H1 (cell line): ENCODE measurements at regions not wholly inside any gene's neighbourhood (a gene's known extent, or its start where the extent isn't known, plus 50 kb on each side); places are given as distances from the start of the nearest gene placed in this dataset.

Experiments
- EGR1 ChIP-seq: IDR thresholded peaks from 2 replicates; pipeline ENCODE4 v1.6.1; 2011; ENCODE audit warnings: low read depth, low read length, borderline replicate concordance
- EZH2 ChIP-seq: fragments of 200-600 bp; sonication (generic); IDR thresholded peaks from 2 replicates; pipeline ENCODE4 v1.7.1; 2012; ENCODE audit warnings: low read depth, mild to moderate bottlenecking, moderate library complexity, low read length, inconsistent platforms; ENCODE audit not compliant: severe bottlenecking
- JUND ChIP-seq: IDR thresholded peaks from 2 replicates; pipeline ENCODE4 v1.6.1; 2011; ENCODE audit warnings: mild to moderate bottlenecking, improper control_type of control experiment, low read length
- NRF1 ChIP-seq: IDR thresholded peaks from 2 replicates; pipeline ENCODE4 v1.6.1; 2011; ENCODE audit warnings: mild to moderate bottlenecking, low read depth, low read length, improper control_type of control experiment
- POU5F1 ChIP-seq: IDR thresholded peaks from 2 replicates; pipeline ENCODE4 v1.6.1; 2011; ENCODE audit warnings: low read depth, mild to moderate bottlenecking, low read length, moderate library complexity
- RAD21 ChIP-seq, 2 experiments: IDR thresholded peaks in 1 of 2; conservative IDR thresholded peaks in 1 of 2; 2 replicates each; pipeline ENCODE4 v1.6.1; 2011; ENCODE audit warnings: low read depth in 2 of 2, low read length in 2 of 2, improper control_type of control experiment in 1 of 2, inconsistent platforms in 1 of 2, mild to moderate bottlenecking in 1 of 2, moderate library complexity in 1 of 2
- RFX5 ChIP-seq: IDR thresholded peaks from 2 replicates; pipeline ENCODE4 v1.6.1; 2011; ENCODE audit warnings: low read depth, low read length, improper control_type of control experiment, borderline replicate concordance
- TF ChIP-seq, protein P1 (sequence below): fragments of 300-600 bp; sonication (generic); IDR thresholded peaks from 2 replicates; pipeline ENCODE4 v1.7.1; 2012; ENCODE audit warnings: low read length, moderate library complexity, mild to moderate bottlenecking, inconsistent platforms; ENCODE audit not compliant: insufficient replicate concordance
- TF ChIP-seq, protein P2 (sequence below): IDR thresholded peaks from 2 replicates; pipeline ENCODE4 v1.6.1; 2011; ENCODE audit warnings: low read depth, mild to moderate bottlenecking, low read length; ENCODE audit not compliant: insufficient read depth
- TF ChIP-seq, protein P3 (sequence below): IDR thresholded peaks from 2 replicates; pipeline ENCODE4 v1.6.1; 2012; ENCODE audit warnings: inconsistent platforms

DNA sequence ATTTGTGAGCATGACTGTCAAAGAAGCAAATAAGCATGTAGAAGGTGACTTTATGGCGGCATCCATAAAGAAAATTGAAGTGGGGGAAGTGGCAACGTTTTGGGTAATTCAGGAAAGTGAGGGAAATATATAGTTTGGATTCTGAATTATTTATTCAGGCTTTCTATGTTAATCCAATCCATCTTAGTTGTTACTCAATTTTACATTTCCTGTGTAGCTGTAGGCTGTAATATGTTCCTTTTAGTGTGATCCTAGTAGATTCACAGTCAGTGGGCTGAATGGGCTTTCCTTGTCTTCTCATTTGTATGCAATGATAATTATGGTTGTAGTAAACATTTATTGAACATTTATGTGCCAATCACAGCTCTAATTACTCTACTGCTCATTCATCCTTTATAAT lies 654.1 kb downstream of the EDEM1 start (continued):
- TF ChIP-seq, protein P1, sequence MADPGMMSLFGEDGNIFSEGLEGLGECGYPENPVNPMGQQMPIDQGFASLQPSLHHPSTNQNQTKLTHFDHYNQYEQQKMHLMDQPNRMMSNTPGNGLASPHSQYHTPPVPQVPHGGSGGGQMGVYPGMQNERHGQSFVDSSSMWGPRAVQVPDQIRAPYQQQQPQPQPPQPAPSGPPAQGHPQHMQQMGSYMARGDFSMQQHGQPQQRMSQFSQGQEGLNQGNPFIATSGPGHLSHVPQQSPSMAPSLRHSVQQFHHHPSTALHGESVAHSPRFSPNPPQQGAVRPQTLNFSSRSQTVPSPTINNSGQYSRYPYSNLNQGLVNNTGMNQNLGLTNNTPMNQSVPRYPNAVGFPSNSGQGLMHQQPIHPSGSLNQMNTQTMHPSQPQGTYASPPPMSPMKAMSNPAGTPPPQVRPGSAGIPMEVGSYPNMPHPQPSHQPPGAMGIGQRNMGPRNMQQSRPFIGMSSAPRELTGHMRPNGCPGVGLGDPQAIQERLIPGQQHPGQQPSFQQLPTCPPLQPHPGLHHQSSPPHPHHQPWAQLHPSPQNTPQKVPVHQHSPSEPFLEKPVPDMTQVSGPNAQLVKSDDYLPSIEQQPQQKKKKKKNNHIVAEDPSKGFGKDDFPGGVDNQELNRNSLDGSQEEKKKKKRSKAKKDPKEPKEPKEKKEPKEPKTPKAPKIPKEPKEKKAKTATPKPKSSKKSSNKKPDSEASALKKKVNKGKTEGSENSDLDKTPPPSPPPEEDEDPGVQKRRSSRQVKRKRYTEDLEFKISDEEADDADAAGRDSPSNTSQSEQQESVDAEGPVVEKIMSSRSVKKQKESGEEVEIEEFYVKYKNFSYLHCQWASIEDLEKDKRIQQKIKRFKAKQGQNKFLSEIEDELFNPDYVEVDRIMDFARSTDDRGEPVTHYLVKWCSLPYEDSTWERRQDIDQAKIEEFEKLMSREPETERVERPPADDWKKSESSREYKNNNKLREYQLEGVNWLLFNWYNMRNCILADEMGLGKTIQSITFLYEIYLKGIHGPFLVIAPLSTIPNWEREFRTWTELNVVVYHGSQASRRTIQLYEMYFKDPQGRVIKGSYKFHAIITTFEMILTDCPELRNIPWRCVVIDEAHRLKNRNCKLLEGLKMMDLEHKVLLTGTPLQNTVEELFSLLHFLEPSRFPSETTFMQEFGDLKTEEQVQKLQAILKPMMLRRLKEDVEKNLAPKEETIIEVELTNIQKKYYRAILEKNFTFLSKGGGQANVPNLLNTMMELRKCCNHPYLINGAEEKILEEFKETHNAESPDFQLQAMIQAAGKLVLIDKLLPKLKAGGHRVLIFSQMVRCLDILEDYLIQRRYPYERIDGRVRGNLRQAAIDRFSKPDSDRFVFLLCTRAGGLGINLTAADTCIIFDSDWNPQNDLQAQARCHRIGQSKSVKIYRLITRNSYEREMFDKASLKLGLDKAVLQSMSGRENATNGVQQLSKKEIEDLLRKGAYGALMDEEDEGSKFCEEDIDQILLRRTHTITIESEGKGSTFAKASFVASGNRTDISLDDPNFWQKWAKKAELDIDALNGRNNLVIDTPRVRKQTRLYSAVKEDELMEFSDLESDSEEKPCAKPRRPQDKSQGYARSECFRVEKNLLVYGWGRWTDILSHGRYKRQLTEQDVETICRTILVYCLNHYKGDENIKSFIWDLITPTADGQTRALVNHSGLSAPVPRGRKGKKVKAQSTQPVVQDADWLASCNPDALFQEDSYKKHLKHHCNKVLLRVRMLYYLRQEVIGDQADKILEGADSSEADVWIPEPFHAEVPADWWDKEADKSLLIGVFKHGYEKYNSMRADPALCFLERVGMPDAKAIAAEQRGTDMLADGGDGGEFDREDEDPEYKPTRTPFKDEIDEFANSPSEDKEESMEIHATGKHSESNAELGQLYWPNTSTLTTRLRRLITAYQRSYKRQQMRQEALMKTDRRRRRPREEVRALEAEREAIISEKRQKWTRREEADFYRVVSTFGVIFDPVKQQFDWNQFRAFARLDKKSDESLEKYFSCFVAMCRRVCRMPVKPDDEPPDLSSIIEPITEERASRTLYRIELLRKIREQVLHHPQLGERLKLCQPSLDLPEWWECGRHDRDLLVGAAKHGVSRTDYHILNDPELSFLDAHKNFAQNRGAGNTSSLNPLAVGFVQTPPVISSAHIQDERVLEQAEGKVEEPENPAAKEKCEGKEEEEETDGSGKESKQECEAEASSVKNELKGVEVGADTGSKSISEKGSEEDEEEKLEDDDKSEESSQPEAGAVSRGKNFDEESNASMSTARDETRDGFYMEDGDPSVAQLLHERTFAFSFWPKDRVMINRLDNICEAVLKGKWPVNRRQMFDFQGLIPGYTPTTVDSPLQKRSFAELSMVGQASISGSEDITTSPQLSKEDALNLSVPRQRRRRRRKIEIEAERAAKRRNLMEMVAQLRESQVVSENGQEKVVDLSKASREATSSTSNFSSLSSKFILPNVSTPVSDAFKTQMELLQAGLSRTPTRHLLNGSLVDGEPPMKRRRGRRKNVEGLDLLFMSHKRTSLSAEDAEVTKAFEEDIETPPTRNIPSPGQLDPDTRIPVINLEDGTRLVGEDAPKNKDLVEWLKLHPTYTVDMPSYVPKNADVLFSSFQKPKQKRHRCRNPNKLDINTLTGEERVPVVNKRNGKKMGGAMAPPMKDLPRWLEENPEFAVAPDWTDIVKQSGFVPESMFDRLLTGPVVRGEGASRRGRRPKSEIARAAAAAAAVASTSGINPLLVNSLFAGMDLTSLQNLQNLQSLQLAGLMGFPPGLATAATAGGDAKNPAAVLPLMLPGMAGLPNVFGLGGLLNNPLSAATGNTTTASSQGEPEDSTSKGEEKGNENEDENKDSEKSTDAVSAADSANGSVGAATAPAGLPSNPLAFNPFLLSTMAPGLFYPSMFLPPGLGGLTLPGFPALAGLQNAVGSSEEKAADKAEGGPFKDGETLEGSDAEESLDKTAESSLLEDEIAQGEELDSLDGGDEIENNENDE = no peak
- TF ChIP-seq, protein P2, sequence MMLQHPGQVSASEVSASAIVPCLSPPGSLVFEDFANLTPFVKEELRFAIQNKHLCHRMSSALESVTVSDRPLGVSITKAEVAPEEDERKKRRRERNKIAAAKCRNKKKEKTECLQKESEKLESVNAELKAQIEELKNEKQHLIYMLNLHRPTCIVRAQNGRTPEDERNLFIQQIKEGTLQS = no peak
- no peak for TF ChIP-seq EGR1
- TF ChIP-seq POU5F1 = no peak
- no peak for TF ChIP-seq JUND
- TF ChIP-seq, protein P3, sequence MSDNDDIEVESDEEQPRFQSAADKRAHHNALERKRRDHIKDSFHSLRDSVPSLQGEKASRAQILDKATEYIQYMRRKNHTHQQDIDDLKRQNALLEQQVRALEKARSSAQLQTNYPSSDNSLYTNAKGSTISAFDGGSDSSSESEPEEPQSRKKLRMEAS = no peak
- TF ChIP-seq NRF1 = no peak
- TF ChIP-seq RFX5 = no peak
- no peak for TF ChIP-seq EZH2
- TF ChIP-seq RAD21 (IDR thresholded peaks at IDR 0.05 in 1 of 2, conservative IDR thresholded peaks at IDR 0.05 in 1 of 2; ENCODE audit: low read depth in 2 of 2, low read length in 2 of 2) = no peak
